SK-N-MC (cell line): ENCODE measurements at regions not wholly inside any gene's neighbourhood (a gene's known extent, or its start where the extent isn't known, plus 50 kb on each side); places are given as distances from the start of the nearest gene placed in this dataset.

Source experiments
- EZH2 ChIP-seq: fragments of 200-600 bp; sonication (generic); IDR thresholded peaks from one replicate; pipeline ENCODE4 v1.6.1; 2017; ENCODE audit warnings: antibody characterized with exemption
- POLR2AphosphoS5 ChIP-seq: IDR thresholded peaks from 2 replicates; pipeline ENCODE4 v1.6.1; 2012; ENCODE audit warnings: mild to moderate bottlenecking, low read depth, low read length, borderline replicate concordance

DNA sequence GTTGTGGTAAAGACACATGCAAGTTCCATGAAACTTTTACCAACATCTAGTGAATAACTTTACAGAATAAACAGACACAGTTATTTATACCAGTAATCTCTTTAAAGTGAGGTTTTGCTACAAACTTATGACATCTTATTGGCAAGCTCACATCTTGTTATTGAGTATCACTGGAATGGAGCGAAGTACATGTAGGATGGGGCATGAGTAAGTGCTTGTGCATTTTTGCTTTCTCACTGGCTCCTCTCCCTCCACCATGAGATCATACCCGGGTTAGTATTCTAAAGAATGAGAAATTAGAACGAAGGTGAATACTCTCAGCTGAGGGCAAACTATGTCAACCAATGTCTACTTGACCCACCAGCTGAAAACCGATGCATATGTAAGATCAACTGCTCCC is 193.3 kb upstream of the ZNF717 start:
- TF ChIP-seq POLR2AphosphoS5 (no peak), EZH2 (no peak)
